Hematopoietic multipotent progenitor cell treated with erythropoietin and hydrocortisone succinate and interleukin-3 and kit ligand, for 8 days (in vitro differentiated cells): ENCODE measurements at regions not wholly inside any gene's neighbourhood (a gene's known extent, or its start where the extent isn't known, plus 50 kb on each side); places are given as distances from the start of the nearest gene placed in this dataset.
"Not testable (repeated sequence)": the region's sequence is repeated elsewhere in the genome, so short reads cannot be mapped to it uniquely, and the experiment has no call there.

Source experiments
- DNase-seq: peaks from one replicate; pipeline ENCODE4 v3.0.0-alpha.2; 2015

GRCh38 chr3:82002491-82002890, 241.0 kb upstream of the GBE1 start:
- DNase-seq = no peak

- no peak for DNase-seq
These were observed 240.0 kb upstream of the GBE1 start for GRCh38 chr3:82001276-82001923.

- no peak for DNase-seq
These were observed 239.3 kb upstream of the GBE1 start for GRCh38 chr3:82000773-82001172.

DNA sequence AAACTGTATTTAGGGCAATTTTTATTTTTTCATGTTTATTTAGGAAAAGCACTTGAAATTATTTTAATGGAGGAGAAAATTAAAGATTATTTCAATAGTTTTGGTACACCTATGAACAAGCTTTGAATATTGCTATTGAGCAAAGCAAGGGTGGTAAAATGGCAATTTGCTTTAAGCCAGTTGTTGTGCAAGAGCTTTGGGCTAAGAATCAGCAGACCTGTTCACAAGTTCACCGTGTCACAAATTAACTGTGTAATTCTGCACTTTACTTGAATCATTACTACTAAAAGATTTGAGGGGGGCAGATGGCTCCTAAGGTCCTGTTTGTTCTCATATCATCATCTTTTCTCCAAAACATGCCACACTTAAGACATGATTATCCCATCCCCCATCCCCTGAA, 238.9 kb upstream of the GBE1 start:
- DNase-seq = no peak

DNA sequence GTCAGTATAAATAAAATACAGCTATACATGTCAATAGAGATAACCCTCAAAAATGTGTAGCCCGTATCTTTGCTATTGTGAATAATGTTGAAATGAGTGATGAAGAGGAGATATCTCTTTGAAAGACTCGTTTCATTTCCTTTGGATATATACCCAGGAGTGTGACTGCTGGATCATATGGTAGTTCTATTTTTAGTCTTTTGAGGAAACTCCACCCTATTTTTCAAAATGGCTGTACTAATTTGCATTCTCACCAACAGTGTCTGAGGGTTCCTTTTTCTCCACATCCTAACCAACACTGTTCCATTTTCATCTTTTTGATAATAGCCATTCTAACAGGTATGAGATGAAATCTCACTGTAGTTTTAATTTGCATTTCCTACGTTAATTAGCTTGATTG, 237.5 kb upstream of the GBE1 start:
- no peak for DNase-seq

DNA sequence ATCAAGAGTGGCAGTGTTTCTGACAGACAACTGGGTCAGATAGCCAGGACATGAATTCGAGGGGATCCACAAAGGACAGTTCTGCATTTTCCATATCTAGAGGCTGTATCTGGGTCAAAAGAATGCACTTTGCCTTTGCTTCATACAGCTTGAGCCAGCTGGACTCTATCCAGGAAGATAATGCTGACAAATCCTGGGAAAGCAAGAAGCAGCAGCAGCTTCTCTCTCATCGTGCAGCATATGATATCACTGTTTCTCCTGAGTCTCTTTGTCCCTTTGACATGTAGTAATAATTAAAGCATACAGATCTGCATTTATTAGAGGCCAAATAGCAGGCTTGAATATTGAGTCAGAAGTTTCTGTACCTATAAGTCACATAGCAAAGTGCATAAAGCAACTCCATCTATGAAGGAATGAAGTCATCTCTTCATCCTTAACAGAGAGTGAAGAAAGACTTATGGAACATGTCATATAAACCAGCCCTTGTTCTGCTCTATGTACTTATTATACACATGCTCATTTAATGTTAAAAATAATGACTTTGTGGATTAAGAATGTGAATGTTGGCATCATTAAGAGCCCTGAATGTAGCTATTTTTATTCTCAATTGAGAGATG, 236.8 kb upstream of the GBE1 start:
- DNase-seq = no peak

DNA sequence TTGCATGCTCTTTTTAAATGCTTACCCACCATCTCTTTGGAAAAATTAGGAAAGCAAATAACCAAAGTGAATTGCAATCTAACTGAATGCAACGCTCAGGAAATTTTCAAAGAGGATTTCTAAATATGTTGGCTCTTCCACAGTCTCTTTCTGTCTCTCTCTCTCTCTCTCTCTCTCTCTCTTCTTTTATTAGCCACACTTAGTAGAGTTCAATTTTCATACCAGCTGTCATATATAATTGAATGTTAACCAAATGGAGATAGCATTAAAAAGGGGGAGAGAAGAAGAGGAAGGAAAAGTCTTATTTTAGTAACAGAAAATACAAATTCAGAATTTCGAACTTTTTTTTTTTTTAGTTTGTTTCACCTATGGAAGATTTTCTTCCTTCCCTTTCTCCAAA, 235.9 kb upstream of the GBE1 start:
- no peak for DNase-seq

GRCh38 chr3:81995329-81995728, 233.9 kb upstream of the GBE1 start:
- no peak for DNase-seq

DNA sequence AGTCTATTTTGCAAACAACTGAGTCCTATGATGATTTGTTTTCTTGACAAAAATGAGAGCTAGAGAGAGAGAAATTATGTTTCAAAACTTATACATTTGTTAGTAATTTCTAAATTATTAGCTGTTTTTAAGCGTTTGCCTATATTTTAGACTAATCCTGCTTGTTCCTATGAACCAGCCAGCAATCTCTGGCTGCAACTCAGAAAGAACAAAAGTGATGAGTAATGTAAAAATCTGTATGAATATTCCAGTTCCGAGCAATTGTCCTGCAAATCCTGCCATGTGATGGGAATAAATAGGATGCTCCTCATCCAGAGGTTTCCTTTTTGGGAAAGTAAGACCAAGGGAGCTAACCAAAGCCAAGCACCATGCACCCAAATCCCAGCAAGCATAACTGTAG, 228.3 kb upstream of the GBE1 start:
- no peak for DNase-seq

- no peak for DNase-seq
These were observed 227.8 kb upstream of the GBE1 start for GRCh38 chr3:81989274-81989673.

DNA sequence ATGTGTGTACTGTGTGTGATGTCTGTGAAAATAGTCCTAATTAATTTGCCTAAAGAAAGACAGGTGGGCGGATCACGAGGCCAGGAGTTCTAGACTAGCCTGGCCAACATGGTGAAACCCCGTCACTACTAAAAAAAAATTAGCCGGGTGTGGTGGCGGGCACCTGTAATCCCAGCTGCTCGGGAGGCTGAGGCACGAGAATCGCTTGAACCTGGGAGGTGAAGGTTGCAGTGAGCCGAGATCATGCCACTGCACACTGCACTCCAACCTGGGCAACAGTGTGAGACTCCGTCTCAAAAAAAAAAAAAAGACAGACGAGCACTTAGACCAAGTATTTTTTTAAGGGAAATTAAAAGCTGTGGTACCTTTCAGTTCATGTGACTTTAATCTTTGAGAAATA, 226.0 kb upstream of the GBE1 start:
- DNase-seq = not testable (repeated sequence)

GRCh38 chr3:81985996-81986723, 224.7 kb upstream of the GBE1 start:
- no peak for DNase-seq

GRCh38 chr3:81983382-81983781, 221.9 kb upstream of the GBE1 start:
- DNase-seq = no peak

DNA sequence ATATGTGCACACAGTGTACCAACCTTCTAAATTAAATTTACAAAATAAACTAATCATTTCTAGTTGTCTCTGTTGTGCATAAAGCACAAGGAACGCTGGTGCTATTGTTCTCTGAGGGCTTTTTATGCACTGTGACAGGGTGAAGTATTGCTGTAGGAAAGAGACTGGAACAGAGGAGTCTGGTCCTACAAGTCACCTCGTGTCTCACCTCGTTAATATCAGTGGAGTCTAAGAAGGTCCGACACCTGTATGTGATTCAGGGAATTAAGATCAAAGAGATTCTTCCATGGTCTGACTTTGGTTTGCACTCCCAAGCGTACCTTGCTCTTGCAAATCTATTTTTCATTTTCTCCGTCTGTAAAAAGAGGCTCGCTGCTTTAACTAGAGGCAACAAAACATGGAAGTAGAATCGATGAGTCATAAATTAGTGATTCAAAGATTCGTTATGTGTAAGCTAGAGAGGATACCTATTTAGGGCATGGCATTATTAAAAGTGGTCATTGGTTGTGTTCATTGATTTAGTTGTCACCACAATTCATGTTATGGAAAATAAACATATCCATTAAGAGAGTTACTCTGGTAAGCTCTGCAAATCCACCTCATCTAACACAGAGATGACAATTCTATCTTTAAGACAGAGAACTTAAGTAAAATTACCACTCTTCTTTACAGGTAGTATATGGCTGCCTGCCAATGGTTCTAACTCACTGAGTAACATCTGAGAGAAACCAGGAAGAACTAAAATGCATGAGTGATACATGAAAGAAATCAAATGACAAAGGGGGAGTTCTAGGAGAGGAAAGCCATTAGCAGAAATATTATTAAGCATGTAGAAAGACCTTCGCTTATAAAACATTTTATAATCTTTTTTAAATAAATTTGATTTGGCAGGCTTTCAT, 219.4 kb upstream of the GBE1 start:
- no peak for DNase-seq

DNA sequence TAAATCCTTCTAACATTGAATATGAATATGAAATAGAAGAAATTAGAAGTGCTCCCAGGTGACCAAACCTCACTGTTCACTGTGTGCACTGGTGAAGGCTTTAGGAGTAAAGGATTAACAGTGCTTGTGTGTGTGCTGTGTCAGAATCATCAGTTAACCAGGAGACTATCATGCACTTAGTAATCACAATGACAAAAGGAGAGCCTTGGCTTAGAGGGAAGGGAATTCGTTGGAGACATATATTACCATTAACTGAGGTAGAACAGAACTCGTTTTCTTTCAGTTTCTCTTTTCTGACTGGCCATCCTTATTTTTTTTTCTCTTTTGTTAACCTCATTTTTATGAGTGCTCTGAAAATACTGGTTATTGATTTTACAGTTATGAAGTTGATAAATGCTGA, 213.3 kb upstream of the GBE1 start:
- no peak for DNase-seq

- DNase-seq = no peak
These were observed 207.2 kb upstream of the GBE1 start for GRCh38 chr3:81968658-81969057.

- no peak for DNase-seq
These were observed 205.9 kb upstream of the GBE1 start for GRCh38 chr3:81967393-81967792.

DNA sequence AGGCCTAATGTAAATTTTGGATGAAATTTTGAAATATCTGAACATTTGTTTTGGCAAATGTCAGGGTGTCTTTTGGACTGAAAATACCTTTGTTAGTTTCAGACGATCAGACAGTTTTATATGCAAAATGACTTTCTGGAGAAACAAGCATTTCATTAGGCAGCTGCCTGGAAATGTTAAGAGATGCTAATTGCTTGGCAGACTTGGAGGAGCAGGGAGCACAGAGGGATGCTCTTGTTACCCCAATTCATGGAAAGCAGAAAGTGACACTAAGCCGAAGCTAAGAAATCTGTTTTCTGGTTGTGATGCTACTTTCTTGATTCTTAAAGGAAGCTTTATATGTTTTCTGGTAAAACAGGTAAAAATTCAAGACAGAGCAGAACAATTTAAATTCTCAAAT, 204.3 kb upstream of the GBE1 start:
- DNase-seq = no peak

DNA sequence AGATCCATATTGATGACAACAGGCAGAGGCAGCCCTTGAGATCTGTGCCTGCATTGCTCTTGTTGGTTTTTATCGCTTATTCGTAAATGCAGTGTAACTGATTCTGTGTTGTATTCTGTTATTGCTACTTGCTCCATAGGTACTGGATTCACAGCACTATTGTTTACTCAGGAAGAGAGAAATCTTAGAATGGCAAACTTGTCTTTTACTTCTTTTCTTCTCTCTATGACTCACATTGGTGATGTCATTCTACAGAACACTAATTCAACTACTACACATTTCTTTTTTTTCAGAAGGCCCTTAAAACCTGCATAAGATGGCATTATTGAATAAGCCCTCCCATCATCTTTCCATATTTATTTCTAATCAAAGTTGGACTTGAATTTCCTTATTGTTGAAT, 201.0 kb upstream of the GBE1 start:
- no peak for DNase-seq

- no peak for DNase-seq
These were observed 197.7 kb upstream of the GBE1 start for GRCh38 chr3:81958972-81959640.

- DNase-seq = no peak
These were observed 194.4 kb upstream of the GBE1 start for GRCh38 chr3:81955878-81956277.

- DNase-seq = no peak
These were observed 191.7 kb upstream of the GBE1 start for GRCh38 chr3:81953111-81953510.

GRCh38 chr3:81952141-81952540, 190.7 kb upstream of the GBE1 start:
- DNase-seq = no peak
